Calu3 (cell line): ENCODE measurements at regions not wholly inside any gene's neighbourhood (a gene's known extent, or its start where the extent isn't known, plus 50 kb on each side); places are given as distances from the start of the nearest gene placed in this dataset.

Experiments
- BruUV-seq: library from RNA; stranded (reverse); fragments of 400-500 nt; replicated peaks from 2 replicates; lab custom pipeline; 2021; lab: Mats Ljungman, UMichigan
- CTCF ChIA-PET: fragments of 300-600 bp; sonication (Branson Sonifier 250); formaldehyde crosslinking; loops from one replicate; lab custom pipeline; 2022; ENCODE audit warnings: antibody characterized with exemption; lab: Charles Lee
- DNase-seq: peaks from one replicate; pipeline ENCODE4 v3.0.0; 2022
- H3K27ac Mint-ChIP-seq: one replicate; pipeline ENCODE4 v1.8.0; 2022; ENCODE audit warnings: mixed read lengths; ENCODE audit not compliant: unreplicated experiment
- H3K27me3 Mint-ChIP-seq: one replicate; pipeline ENCODE4 v1.8.0; 2022; ENCODE audit warnings: mixed read lengths; ENCODE audit not compliant: unreplicated experiment
- H3K36me3 Mint-ChIP-seq: one replicate; pipeline ENCODE4 v1.8.0; 2022; ENCODE audit warnings: mild to moderate bottlenecking, moderate library complexity, mixed read lengths; ENCODE audit not compliant: insufficient read depth, unreplicated experiment
- H3K4me1 Mint-ChIP-seq: one replicate; pipeline ENCODE4 v1.8.0; 2022; ENCODE audit warnings: mild to moderate bottlenecking, low read depth, mixed read lengths; ENCODE audit not compliant: unreplicated experiment
- H3K4me3 Mint-ChIP-seq: one replicate; pipeline ENCODE4 v1.8.0; 2022; ENCODE audit warnings: mild to moderate bottlenecking, low read depth, moderate library complexity, mixed read lengths; ENCODE audit not compliant: unreplicated experiment
- H3K9me3 Mint-ChIP-seq: one replicate; pipeline ENCODE4 v1.8.0; 2022; ENCODE audit warnings: low read depth, mixed read lengths; ENCODE audit not compliant: unreplicated experiment
- CTCF ChIP-seq: fragments of 200-600 bp; IDR thresholded peaks from one replicate; pipeline ENCODE4 v1.8.0; 2022; ENCODE audit warnings: antibody characterized with exemption; ENCODE audit not compliant: unreplicated experiment
- intact Hi-C: fragments of 100-400 bp; cut with micrococcal nuclease; formaldehyde crosslinking; loops from one replicate; pipeline ENCODE4 v1.10.0; 2022; ENCODE audit not compliant: unreplicated experiment

- peaks cover 86% of the 10 kb centered on the region for H3K27me3 Mint-ChIP-seq
Measured at GRCh38 chr11:116586392-116586791, 186.4 kb downstream of the BUD13 start.

GRCh38 chr11:116582571-116582970 lies 190.2 kb downstream of the BUD13 start:
- BruUV-seq: no TSS peak
- Mint-ChIP-seq H3K9me3 (no peaks in the 10 kb centered on the region), H3K4me3 (no peak overlapping the region), H3K4me1 (no peaks in the 10 kb centered on the region), H3K27ac (no peak overlapping the region), H3K36me3 (no peaks in the 10 kb centered on the region), H3K27me3 (peaks cover 84% of the 10 kb centered on the region)
- intact Hi-C loops: no loop called here
- CTCF ChIA-PET: no interaction called here
- no peak for TF ChIP-seq CTCF
- no peak for DNase-seq

More at GRCh38 chr11:116586392-116586791, 186.4 kb downstream of the BUD13 start:
- no TSS peak for BruUV-seq
- CTCF ChIA-PET: no interaction called here
- Mint-ChIP-seq H3K36me3 (no peaks in the 10 kb centered on the region), H3K9me3 (no peaks in the 10 kb centered on the region), H3K27ac (no peak overlapping the region), H3K4me1 (no peaks in the 10 kb centered on the region), H3K4me3 (no peak overlapping the region)
- no peak for DNase-seq
- TF ChIP-seq CTCF: no peak
- intact Hi-C loops: no loop called here

- no peaks in the 10 kb centered on the region for H3K36me3 Mint-ChIP-seq
- H3K27me3 Mint-ChIP-seq: peaks cover 90% of the 10 kb centered on the region
- DNase-seq: no peak
- intact Hi-C loops: no loop called here
- no TSS peak for BruUV-seq
- no peaks in the 10 kb centered on the region for H3K9me3 Mint-ChIP-seq
- no peak for TF ChIP-seq CTCF
- no peak overlapping the region for H3K4me3 Mint-ChIP-seq
- CTCF ChIA-PET: no interaction called here
- no peak overlapping the region for H3K27ac Mint-ChIP-seq
- H3K4me1 Mint-ChIP-seq: no peaks in the 10 kb centered on the region
Measured at GRCh38 chr11:116581349-116581748, 191.4 kb downstream of the BUD13 start.

GRCh38 chr11:116580799-116581198 lies 192.0 kb downstream of the BUD13 start:
- H3K27ac Mint-ChIP-seq: no peak overlapping the region
- CTCF ChIA-PET: no interaction called here
- no peak for TF ChIP-seq CTCF
- H3K4me1 Mint-ChIP-seq: no peaks in the 10 kb centered on the region
- BruUV-seq: no TSS peak
- H3K9me3 Mint-ChIP-seq: no peaks in the 10 kb centered on the region
- H3K36me3 Mint-ChIP-seq: no peaks in the 10 kb centered on the region
- no peak for DNase-seq
- H3K27me3 Mint-ChIP-seq: peaks cover 89% of the 10 kb centered on the region
- no peak overlapping the region for H3K4me3 Mint-ChIP-seq
- intact Hi-C loops: no loop called here
